ENCODE measurements at regions not wholly inside any gene's neighbourhood (a gene's known extent, or its start where the extent isn't known, plus 50 kb on each side); places are given as distances from the start of the nearest gene placed in this dataset.

- TF ChIP-seq CTCF (IDR thresholded peaks at IDR 0.05) (no peak), POLR2AphosphoS5 (IDR thresholded peaks at IDR 0.05) (no peak), POLR2A (IDR thresholded peaks at IDR 0.05; ENCODE audit: low read depth) (no peak)
Measured at GRCh38 chr6:22647719-22648118, 78.4 kb downstream of the HDGFL1 start.

All from esophagus muscularis mucosa (tissue), 3 donors.